ENCODE measurements at regions not wholly inside any gene's neighbourhood (a gene's known extent, or its start where the extent isn't known, plus 50 kb on each side); places are given as distances from the start of the nearest gene placed in this dataset.

GRCh38 chr5:158594595-158595242 is 505.0 kb downstream of the EBF1 start:
- H3K9ac ChIP-seq (ENCODE audit: insufficient read depth in 1 of 2, low read length in 2 of 2): no peak overlapping the region
- no peak for TF ChIP-seq CTCF (IDR thresholded peaks at IDR 0.05; ENCODE audit: control extremely low read depth, extremely low read depth)
- no peak overlapping the region for H3K4me3 ChIP-seq
- H3K36me3 ChIP-seq (ENCODE audit: control insufficient read depth in 4 of 4, insufficient read depth in 4 of 4, low read length in 4 of 4): no peaks in the 10 kb centered on the region
- WGBS, 2 donors: 85 to 90% methylated on average over 5 of the region's 5 CpGs
- ATAC-seq (ENCODE audit: insufficient read depth, low FRiP score) (no peak), DNase-seq (no peak)
- H3K9me3 ChIP-seq (ENCODE audit: control insufficient read depth in 4 of 4, insufficient read depth in 3 of 4, low read length in 3 of 4): peaks cover 0 to 2% (median 0%) of the 10 kb centered on the region in 4 donors
- no peak overlapping the region for H3K27ac ChIP-seq (ENCODE audit: low read depth in 1 of 2, low read length in 1 of 2)
- H3K27me3 ChIP-seq (ENCODE audit: control insufficient read depth in 3 of 3, insufficient read depth in 3 of 3, low read length in 2 of 3): no peaks in the 10 kb centered on the region
- H3K4me1 ChIP-seq (ENCODE audit: control insufficient read depth in 5 of 5, insufficient read depth in 5 of 5, low read length in 5 of 5): peaks cover 2 to 19% (median 7%) of the 10 kb centered on the region in 5 donors

- no peak overlapping the region for H3K9ac ChIP-seq (ENCODE audit: insufficient read depth in 1 of 2, low read length in 2 of 2)
- no peaks in the 10 kb centered on the region for H3K36me3 ChIP-seq (ENCODE audit: control insufficient read depth in 4 of 4, insufficient read depth in 4 of 4, low read length in 4 of 4)
- TF ChIP-seq CTCF (IDR thresholded peaks at IDR 0.05; ENCODE audit: control extremely low read depth, extremely low read depth): no peak
- H3K27me3 ChIP-seq (ENCODE audit: control insufficient read depth in 3 of 3, insufficient read depth in 3 of 3, low read length in 2 of 3): no peaks in the 10 kb centered on the region
- H3K4me3 ChIP-seq: no peak overlapping the region
- H3K27ac ChIP-seq (ENCODE audit: low read depth in 1 of 2, low read length in 1 of 2): no peak overlapping the region
- H3K4me1 ChIP-seq (ENCODE audit: control insufficient read depth in 5 of 5, insufficient read depth in 5 of 5, low read length in 5 of 5): peaks cover 2 to 26% (median 9%) of the 10 kb centered on the region in 5 donors
- peaks cover 0 to 2% (median 0%) of the 10 kb centered on the region in 4 donors for H3K9me3 ChIP-seq (ENCODE audit: control insufficient read depth in 4 of 4, insufficient read depth in 3 of 4, low read length in 3 of 4)
- WGBS, 2 donors: 88 to 94% methylated on average over 1 of the region's 1 CpG
- ATAC-seq (ENCODE audit: insufficient read depth, low FRiP score): no peak
- no peak for DNase-seq
These were observed 505.8 kb downstream of the EBF1 start for GRCh38 chr5:158593925-158594324.

GRCh38 chr5:158591301-158591863 is 508.3 kb downstream of the EBF1 start:
- 21 to 27% methylated on average over 7 of the region's 7 CpGs for WGBS, 2 donors
- no peak for ATAC-seq (ENCODE audit: insufficient read depth, low FRiP score)

More at GRCh38 chr5:158591301-158591863, 508.3 kb downstream of the EBF1 start:
- Histone ChIP-seq H3K4me1 (ENCODE audit: control insufficient read depth in 5 of 5, insufficient read depth in 5 of 5, low read length in 5 of 5) (peaks cover 2 to 28% (median 11%) of the 10 kb centered on the region in 5 donors), H3K9me3 (ENCODE audit: control insufficient read depth in 4 of 4, insufficient read depth in 3 of 4, low read length in 3 of 4) (no peaks in the 10 kb centered on the region), H3K27me3 (ENCODE audit: control insufficient read depth in 3 of 3, insufficient read depth in 3 of 3, low read length in 2 of 3) (no peaks in the 10 kb centered on the region), H3K27ac (ENCODE audit: low read depth in 1 of 2, low read length in 1 of 2) (peak overlapping the region in 1 of 2 donors; percentile 17), H3K9ac (ENCODE audit: insufficient read depth in 1 of 2, low read length in 2 of 2) (no peak overlapping the region), H3K4me3 (no peak overlapping the region), H3K36me3 (ENCODE audit: control insufficient read depth in 4 of 4, insufficient read depth in 4 of 4, low read length in 4 of 4) (no peaks in the 10 kb centered on the region)
- TF ChIP-seq CTCF (IDR thresholded peaks at IDR 0.05; ENCODE audit: control extremely low read depth, extremely low read depth): no peak
- peak; percentile 55 to 67 (median 62) for DNase-seq

Measured in lung (tissue), 11 donors.